ENCODE measurements at regions not wholly inside any gene's neighbourhood (a gene's known extent, or its start where the extent isn't known, plus 50 kb on each side); places are given as distances from the start of the nearest gene placed in this dataset.

- no peaks in the 10 kb centered on the region for H3K9me3 ChIP-seq (ENCODE audit: severe bottlenecking)
- H3K27ac ChIP-seq (ENCODE audit: poor library complexity, severe bottlenecking): no peak overlapping the region
- TF ChIP-seq CTCF (IDR thresholded peaks at IDR 0.05; ENCODE audit: poor library complexity, severe bottlenecking): no peak
- DNase-seq (ENCODE audit: low spot score): no peak
- no peaks in the 10 kb centered on the region for H3K27me3 ChIP-seq (ENCODE audit: insufficient read depth, poor library complexity, severe bottlenecking)
- no peaks in the 10 kb centered on the region for H3K36me3 ChIP-seq (ENCODE audit: low read depth)
- ATAC-seq (ENCODE audit: low read depth): no peak
- no peaks in the 10 kb centered on the region for H3K4me1 ChIP-seq (ENCODE audit: insufficient read depth, poor library complexity, severe bottlenecking)
- H3K4me3 ChIP-seq (ENCODE audit: severe bottlenecking): no peak overlapping the region
These were observed 247.6 kb downstream of the BCAT1 start for GRCh38 chr12:24701343-24701742.

GRCh38 chr12:24698972-24699371 lies 249.9 kb downstream of the BCAT1 start:
- Histone ChIP-seq H3K27ac (ENCODE audit: poor library complexity, severe bottlenecking) (no peak overlapping the region), H3K4me3 (ENCODE audit: severe bottlenecking) (no peak overlapping the region), H3K9me3 (ENCODE audit: severe bottlenecking) (no peaks in the 10 kb centered on the region), H3K27me3 (ENCODE audit: insufficient read depth, poor library complexity, severe bottlenecking) (no peaks in the 10 kb centered on the region), H3K4me1 (ENCODE audit: insufficient read depth, poor library complexity, severe bottlenecking) (no peaks in the 10 kb centered on the region), H3K36me3 (ENCODE audit: low read depth) (no peaks in the 10 kb centered on the region)
- DNase-seq (ENCODE audit: low spot score) (no peak), ATAC-seq (ENCODE audit: low read depth) (no peak)
- TF ChIP-seq CTCF (IDR thresholded peaks at IDR 0.05; ENCODE audit: poor library complexity, severe bottlenecking): no peak

- Histone ChIP-seq H3K27me3 (ENCODE audit: insufficient read depth, poor library complexity, severe bottlenecking) (no peaks in the 10 kb centered on the region), H3K27ac (ENCODE audit: poor library complexity, severe bottlenecking) (no peak overlapping the region), H3K4me3 (ENCODE audit: severe bottlenecking) (no peak overlapping the region), H3K36me3 (ENCODE audit: low read depth) (no peaks in the 10 kb centered on the region), H3K4me1 (ENCODE audit: insufficient read depth, poor library complexity, severe bottlenecking) (no peaks in the 10 kb centered on the region), H3K9me3 (ENCODE audit: severe bottlenecking) (no peaks in the 10 kb centered on the region)
- DNase-seq (ENCODE audit: low spot score) (no peak), ATAC-seq (ENCODE audit: low read depth) (no peak)
- TF ChIP-seq CTCF (IDR thresholded peaks at IDR 0.05; ENCODE audit: poor library complexity, severe bottlenecking): no peak
These were observed 251.1 kb downstream of the BCAT1 start for GRCh38 chr12:24697769-24698168.

- Histone ChIP-seq H3K9me3 (ENCODE audit: severe bottlenecking) (no peaks in the 10 kb centered on the region), H3K4me1 (ENCODE audit: insufficient read depth, poor library complexity, severe bottlenecking) (no peaks in the 10 kb centered on the region), H3K27ac (ENCODE audit: poor library complexity, severe bottlenecking) (no peak overlapping the region), H3K27me3 (ENCODE audit: insufficient read depth, poor library complexity, severe bottlenecking) (no peaks in the 10 kb centered on the region), H3K4me3 (ENCODE audit: severe bottlenecking) (no peak overlapping the region), H3K36me3 (ENCODE audit: low read depth) (no peaks in the 10 kb centered on the region)
- no peak for TF ChIP-seq CTCF (IDR thresholded peaks at IDR 0.05; ENCODE audit: poor library complexity, severe bottlenecking)
- DNase-seq (ENCODE audit: low spot score) (no peak), ATAC-seq (ENCODE audit: low read depth) (no peak)
These were observed 251.6 kb downstream of the BCAT1 start for GRCh38 chr12:24697295-24697694.

GRCh38 chr12:24696800-24697199 lies 252.1 kb downstream of the BCAT1 start:
- H3K27me3 ChIP-seq (ENCODE audit: insufficient read depth, poor library complexity, severe bottlenecking): no peaks in the 10 kb centered on the region
- no peak for TF ChIP-seq CTCF (IDR thresholded peaks at IDR 0.05; ENCODE audit: poor library complexity, severe bottlenecking)
- H3K9me3 ChIP-seq (ENCODE audit: severe bottlenecking): no peaks in the 10 kb centered on the region
- no peak overlapping the region for H3K4me3 ChIP-seq (ENCODE audit: severe bottlenecking)
- ATAC-seq (ENCODE audit: low read depth) (no peak), DNase-seq (ENCODE audit: low spot score) (no peak)
- no peaks in the 10 kb centered on the region for H3K36me3 ChIP-seq (ENCODE audit: low read depth)
- no peaks in the 10 kb centered on the region for H3K4me1 ChIP-seq (ENCODE audit: insufficient read depth, poor library complexity, severe bottlenecking)
- H3K27ac ChIP-seq (ENCODE audit: poor library complexity, severe bottlenecking): no peak overlapping the region

Data from RWPE2 (cell line).